Mesodermal cell (in vitro differentiated cells): ENCODE measurements at regions not wholly inside any gene's neighbourhood (a gene's known extent, or its start where the extent isn't known, plus 50 kb on each side); places are given as distances from the start of the nearest gene placed in this dataset.

Experiments used
- H3K27ac ChIP-seq: 2 replicates; pipeline ENCODE4 v1.7.0; 2013; ENCODE audit warnings: mild to moderate bottlenecking, low read depth, low read length, moderate library complexity; ENCODE audit not compliant: severe bottlenecking
- H3K36me3 ChIP-seq: 2 replicates; pipeline ENCODE4 v1.7.1; 2013; ENCODE audit warnings: mild to moderate bottlenecking, low read length, moderate library complexity; ENCODE audit not compliant: control insufficient read depth, insufficient read depth
- H3K4me1 ChIP-seq: one replicate; pipeline ENCODE4 v1.7.1; 2013; ENCODE audit warnings: mild to moderate bottlenecking, low read length; ENCODE audit not compliant: insufficient read depth, control insufficient read depth, poor library complexity, severe bottlenecking
- H3K4me3 ChIP-seq: 2 replicates; pipeline ENCODE4 v1.7.0; 2013; ENCODE audit warnings: low read length, control low read depth, mild to moderate bottlenecking; ENCODE audit not compliant: insufficient read depth, poor library complexity, severe bottlenecking; ENCODE audit errors: extremely low read depth
- H3K9me3 ChIP-seq: 2 replicates; pipeline ENCODE4 v1.7.1; 2013; ENCODE audit warnings: mild to moderate bottlenecking, low read length, moderate library complexity; ENCODE audit not compliant: control insufficient read depth
- WGBS, 2 experiments: methylation state at CpG; one replicate each; pipeline ENCODE4 v1.1.5; 2013; ENCODE audit warnings: missing lambda C conversion rate in 2 of 2; ENCODE audit not compliant: insufficient coverage in 2 of 2; 5-methylcytosine and 5-hydroxymethylcytosine counted together

DNA sequence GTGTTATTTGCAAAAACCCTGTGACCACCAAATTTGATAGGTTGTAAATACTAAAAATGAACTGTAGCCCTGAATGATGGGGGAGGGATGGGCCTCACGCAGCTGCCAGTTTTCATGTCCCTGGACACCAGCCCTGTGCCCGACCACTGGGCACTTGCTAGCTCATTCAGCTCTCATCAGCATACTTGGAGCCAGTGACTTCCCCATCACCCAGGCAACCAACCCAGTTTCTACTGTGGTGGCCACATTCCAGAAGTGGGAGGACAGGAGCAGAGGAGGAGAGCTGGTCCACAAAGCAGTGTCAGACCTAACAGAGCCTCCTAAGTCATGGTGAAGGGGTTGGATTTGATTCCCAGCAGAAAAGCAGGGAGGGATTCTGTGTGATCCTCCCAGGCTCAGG is 128.2 kb downstream of the CPEB2 start:
- no peak overlapping the region for H3K27ac ChIP-seq
- H3K9me3 ChIP-seq: no peaks in the 10 kb centered on the region
- no peaks in the 10 kb centered on the region for H3K36me3 ChIP-seq
- H3K4me3 ChIP-seq: no peak overlapping the region
- no CpG with 5 or more reads among the region's 2 CpGs for WGBS, 2 experiments
- no peaks in the 10 kb centered on the region for H3K4me1 ChIP-seq

DNA sequence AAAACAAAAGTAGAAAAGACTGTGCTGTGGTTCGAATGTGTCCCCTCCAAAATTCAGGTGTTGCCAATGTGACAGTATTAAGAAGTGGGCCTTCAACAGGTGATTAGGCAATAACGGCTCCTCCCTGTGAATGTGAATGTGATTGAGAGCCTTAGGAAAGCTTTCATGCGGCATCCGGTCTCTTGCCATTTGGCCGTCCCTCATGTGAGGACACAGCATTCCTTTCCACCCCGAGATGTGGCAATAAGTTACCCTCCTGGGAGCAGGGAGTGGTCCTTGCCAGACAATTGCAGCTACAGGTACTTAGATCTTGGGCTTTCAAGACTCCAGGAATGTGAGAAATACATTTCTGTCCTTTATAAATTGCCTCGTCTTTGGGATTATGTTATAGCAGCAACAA is 129.3 kb downstream of the CPEB2 start:
- Histone ChIP-seq H3K9me3 (no peaks in the 10 kb centered on the region), H3K4me3 (no peak overlapping the region), H3K4me1 (no peaks in the 10 kb centered on the region), H3K36me3 (no peaks in the 10 kb centered on the region), H3K27ac (no peak overlapping the region)
- 78 to 87% methylated on average over 6 of the region's 7 CpGs for WGBS, 2 experiments

DNA sequence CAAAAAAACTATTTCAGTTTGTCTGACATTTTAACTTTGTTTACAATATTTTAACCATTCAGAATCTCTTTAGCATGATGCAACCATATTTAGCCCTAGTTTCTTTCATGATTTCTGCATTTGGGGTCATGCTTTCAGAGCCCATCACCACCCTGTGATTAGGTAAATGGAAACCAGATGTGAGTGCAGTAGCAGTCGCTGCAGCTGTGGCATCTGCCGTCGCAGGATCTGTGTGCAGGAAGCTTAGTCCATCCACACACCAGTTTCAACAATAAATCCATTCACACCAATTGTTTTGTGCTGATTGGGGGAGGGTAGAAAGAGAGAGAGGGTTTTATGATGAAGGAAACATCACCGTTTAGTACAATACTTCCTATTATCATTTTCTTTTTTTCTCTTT is 130.5 kb downstream of the CPEB2 start:
- H3K9me3 ChIP-seq: no peaks in the 10 kb centered on the region
- no peaks in the 10 kb centered on the region for H3K4me1 ChIP-seq
- H3K36me3 ChIP-seq: no peaks in the 10 kb centered on the region
- H3K27ac ChIP-seq: no peak overlapping the region
- no CpG with 5 or more reads among the region's 4 CpGs for WGBS, 2 experiments
- H3K4me3 ChIP-seq: no peak overlapping the region

DNA sequence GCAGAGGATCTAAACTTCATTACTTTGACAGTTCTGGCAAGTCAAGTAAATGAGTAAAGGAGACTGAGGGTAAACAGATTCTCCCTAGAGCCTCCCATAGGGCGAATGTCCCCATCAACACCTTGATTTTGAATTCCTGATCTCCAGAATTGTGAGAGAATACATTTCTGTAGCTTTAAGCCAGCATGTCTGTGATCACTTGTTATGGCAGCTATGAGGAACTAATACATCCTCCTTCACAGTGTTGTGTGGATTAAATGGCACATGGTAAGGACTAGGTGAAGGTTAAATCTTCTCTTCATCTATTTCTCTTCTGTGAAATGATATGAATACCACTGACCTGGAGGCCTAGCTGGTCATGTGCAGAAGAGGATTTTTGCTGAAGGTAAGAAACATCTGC is 137.3 kb downstream of the CPEB2 start:
- Histone ChIP-seq H3K4me1 (no peaks in the 10 kb centered on the region), H3K36me3 (no peaks in the 10 kb centered on the region), H3K9me3 (peaks cover 3% of the 10 kb centered on the region), H3K27ac (no peak overlapping the region), H3K4me3 (no peak overlapping the region)
- WGBS, 2 experiments: 80% methylated on average over 1 of the region's 1 CpG; no CpG with 5 or more reads in 1 of the 2 experiments

DNA sequence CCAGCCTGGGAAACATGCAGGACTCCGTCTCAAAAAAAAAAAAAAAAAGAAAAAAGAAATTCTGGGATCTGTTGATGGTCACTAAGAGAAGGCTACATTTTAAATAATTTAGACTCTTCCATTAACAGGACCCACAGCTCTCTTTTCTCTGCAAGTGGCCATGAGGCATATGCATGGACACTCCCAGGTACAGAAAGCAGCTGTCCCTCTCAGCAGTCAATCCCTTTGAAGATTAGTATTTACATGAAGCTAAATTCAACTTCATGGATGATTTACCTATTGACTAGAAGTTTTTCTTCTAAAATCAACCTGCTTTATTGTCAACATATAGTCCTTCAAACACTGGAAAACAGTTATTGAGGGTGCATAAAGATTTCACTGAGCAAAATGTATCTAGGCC is 139.9 kb downstream of the CPEB2 start:
- Histone ChIP-seq H3K36me3 (no peaks in the 10 kb centered on the region), H3K9me3 (peaks cover 3% of the 10 kb centered on the region), H3K27ac (no peak overlapping the region), H3K4me3 (no peak overlapping the region), H3K4me1 (no peaks in the 10 kb centered on the region)
- no CpG with 5 or more reads among the region's 1 CpG for WGBS, 2 experiments

DNA sequence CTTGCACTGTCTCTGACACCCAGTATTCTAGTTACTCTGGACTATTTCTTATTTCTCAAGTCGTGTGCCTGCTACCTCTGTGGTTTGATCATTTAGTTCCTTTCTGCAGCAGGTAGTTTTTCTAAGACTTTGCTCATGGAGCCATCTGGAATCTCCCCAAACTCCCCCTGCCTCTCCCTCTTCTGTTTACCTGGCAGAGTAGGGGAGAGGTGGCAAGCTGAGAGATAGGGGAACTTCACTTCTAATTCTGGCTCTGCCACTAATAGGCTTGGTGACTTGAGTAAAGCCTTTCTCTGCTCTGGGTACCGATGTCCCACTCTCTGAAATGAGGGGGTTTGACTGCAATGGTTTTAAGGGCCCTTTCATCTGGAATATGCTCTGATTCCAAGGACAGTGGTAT is 141.3 kb downstream of the CPEB2 start:
- Histone ChIP-seq H3K4me1 (peaks cover 4% of the 10 kb centered on the region), H3K36me3 (no peaks in the 10 kb centered on the region), H3K9me3 (peaks cover 3% of the 10 kb centered on the region), H3K27ac (no peak overlapping the region), H3K4me3 (no peak overlapping the region)
- 89 to 92% methylated on average over 1 to 2 of the region's 2 CpGs for WGBS, 2 experiments

DNA sequence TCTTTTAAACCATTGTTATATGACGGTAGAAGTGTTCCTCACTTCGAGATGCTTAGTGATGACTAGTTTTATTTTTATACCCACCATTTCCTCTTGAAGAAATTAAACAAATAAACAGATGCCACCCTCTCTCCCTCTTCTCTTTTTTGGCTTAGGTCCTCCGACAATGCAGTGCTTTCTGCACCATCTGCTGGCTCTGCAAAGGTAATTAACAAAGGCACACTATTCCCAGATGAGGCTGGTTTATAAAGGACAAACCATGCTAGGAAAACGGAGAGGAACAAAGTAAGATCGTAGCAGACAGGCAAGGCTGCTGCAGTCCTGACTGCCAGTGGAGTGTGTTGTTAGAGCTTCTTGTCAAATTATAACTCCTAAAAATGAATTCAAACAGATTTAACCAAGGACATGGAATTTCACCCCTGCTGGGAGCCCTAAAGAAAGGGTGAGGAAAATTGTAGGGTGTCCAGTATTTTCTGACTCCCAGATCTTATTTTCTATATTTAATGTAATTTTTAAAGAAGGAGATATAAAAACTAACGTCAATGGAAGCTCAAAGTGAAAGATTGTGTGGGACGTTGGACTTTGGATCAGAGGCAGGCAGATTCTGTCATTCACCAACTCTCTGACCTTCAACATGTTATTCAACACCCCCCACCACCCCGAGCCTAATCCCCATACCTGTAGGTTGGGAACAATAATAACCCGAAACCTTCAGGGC is 142.1 kb downstream of the CPEB2 start:
- peaks cover 3% of the 10 kb centered on the region for H3K9me3 ChIP-seq
- no peaks in the 10 kb centered on the region for H3K36me3 ChIP-seq
- peaks cover 12% of the 10 kb centered on the region for H3K4me1 ChIP-seq
- H3K27ac ChIP-seq: no peak overlapping the region
- H3K4me3 ChIP-seq: no peak overlapping the region
- whole genome bisulfite sequencing, 2 experiments: 83 to 87% methylated on average over 2 to 4 of the region's 9 CpGs

DNA sequence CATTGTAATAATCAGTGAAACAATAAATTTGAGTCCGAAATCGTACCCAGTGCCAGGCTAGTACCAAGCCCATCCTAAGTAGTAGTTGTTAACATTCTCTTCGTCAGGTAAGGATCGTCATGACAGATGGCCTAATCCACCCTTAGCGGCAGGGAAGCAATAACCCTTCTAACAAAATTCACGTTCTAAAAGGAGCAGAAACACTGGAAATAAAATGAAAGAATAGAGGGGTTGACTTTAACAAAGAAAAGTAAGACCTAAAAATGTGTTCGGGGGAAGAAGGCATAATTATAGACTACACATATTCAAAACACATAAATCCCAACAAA is 142.7 kb downstream of the CPEB2 start:
- Histone ChIP-seq H3K9me3 (peaks cover 3% of the 10 kb centered on the region), H3K27ac (no peak overlapping the region), H3K36me3 (no peaks in the 10 kb centered on the region), H3K4me1 (peaks cover 15% of the 10 kb centered on the region), H3K4me3 (no peak overlapping the region)
- WGBS, 2 experiments: 93% methylated on average over 3 of the region's 7 CpGs

DNA sequence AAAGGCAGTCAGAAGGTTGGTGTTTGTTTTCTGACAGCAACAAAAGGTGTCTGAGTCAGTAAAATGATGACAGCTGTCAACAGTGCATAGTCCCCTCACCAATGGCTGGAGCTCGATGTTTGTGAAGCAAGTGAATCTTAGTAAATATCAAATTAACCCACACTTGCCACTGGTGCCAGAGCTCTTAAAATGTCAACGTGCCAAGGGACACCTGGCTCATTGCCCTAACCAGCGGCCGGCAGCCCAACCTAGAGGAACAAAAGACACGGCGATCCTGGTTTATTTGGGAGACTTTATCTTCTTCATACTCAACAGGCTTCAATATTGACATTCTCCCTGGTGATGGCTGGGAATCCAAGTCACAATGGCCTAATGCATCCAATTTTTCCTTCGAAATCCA is 143.4 kb downstream of the CPEB2 start:
- no peak overlapping the region for H3K4me3 ChIP-seq
- H3K27ac ChIP-seq: no peak overlapping the region
- H3K36me3 ChIP-seq: no peaks in the 10 kb centered on the region
- WGBS, 2 experiments: 86 to 98% methylated on average over 5 of the region's 7 CpGs
- peaks cover 3% of the 10 kb centered on the region for H3K9me3 ChIP-seq
- H3K4me1 ChIP-seq: peaks cover 19% of the 10 kb centered on the region

DNA sequence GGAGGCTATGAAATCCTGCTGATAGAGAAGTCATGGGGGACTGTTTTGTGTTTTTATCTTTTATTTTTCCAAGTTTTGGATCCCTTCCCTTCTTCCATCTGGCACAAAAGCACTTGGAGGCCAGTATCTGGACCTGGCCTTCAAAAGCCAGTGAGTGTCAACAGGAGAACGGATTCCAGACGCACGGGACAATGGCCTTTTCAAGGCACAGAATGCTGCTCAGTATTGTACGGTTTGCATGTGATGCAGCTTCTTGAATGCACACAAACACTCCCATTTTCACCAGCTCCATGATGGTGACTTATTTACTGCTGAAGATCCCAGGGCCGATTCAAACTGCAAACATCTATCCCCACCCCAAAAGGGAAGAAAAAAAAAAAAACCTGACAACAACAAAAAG is 145.4 kb downstream of the CPEB2 start:
- H3K36me3 ChIP-seq: no peaks in the 10 kb centered on the region
- no peaks in the 10 kb centered on the region for H3K9me3 ChIP-seq
- peaks cover 19% of the 10 kb centered on the region for H3K4me1 ChIP-seq
- H3K4me3 ChIP-seq: no peak overlapping the region
- no peak overlapping the region for H3K27ac ChIP-seq
- WGBS, 2 experiments: 77 to 94% methylated on average over 4 to 5 of the region's 5 CpGs

DNA sequence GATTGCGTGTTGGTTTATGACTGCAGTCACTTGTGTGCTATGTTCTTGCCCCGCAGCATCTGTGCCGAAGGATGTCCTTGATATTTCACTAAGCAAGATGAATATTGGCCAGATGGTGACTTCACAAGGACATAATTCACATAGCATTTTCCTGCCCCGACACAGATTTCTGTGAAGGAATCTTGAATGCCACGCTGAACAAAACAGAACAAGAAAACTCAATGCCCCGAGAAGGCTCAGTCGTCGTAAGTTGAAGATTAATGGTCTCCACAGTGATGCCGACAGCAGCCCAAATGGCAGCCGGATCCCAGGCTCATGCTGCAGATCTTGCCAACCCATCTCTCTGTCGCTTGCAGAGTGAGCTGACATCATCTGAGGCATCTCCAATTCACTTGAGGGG is 145.9 kb downstream of the CPEB2 start:
- Histone ChIP-seq H3K4me3 (no peak overlapping the region), H3K9me3 (no peaks in the 10 kb centered on the region), H3K4me1 (peaks cover 19% of the 10 kb centered on the region), H3K36me3 (no peaks in the 10 kb centered on the region), H3K27ac (no peak overlapping the region)
- 89 to 92% methylated on average over 10 to 11 of the region's 11 CpGs for WGBS, 2 experiments
